Activated T-cell treated with anti-CD3 and anti-CD28 coated beads, Interleukin-2, amount 50 U/mL, for 4 hours (primary cell): ENCODE measurements at regions not wholly inside any gene's neighbourhood (a gene's known extent, or its start where the extent isn't known, plus 50 kb on each side); places are given as distances from the start of the nearest gene placed in this dataset.

Experiments used
- ATAC-seq, 2 donors: fragments of 200-7000 bp; cut with Tn5 transposase; one replicate each; pipeline ENCODE4 v1.10.0; 2021
- DNase-seq: peaks from one replicate; pipeline ENCODE4 v3.0.0-alpha.2; 2020
- H3K27me3 Mint-ChIP-seq: one replicate; pipeline ENCODE4 v1.8.0; 2021; ENCODE audit warnings: low read depth, mixed read lengths
- H3K36me3 Mint-ChIP-seq: one replicate; pipeline ENCODE4 v1.8.0; 2022; ENCODE audit warnings: mixed read lengths; ENCODE audit not compliant: insufficient read depth
- H3K4me1 Mint-ChIP-seq: one replicate; pipeline ENCODE4 v1.8.0; 2021; ENCODE audit warnings: low read depth, mixed read lengths
- H3K4me3 Mint-ChIP-seq: one replicate; pipeline ENCODE4 v1.8.0; 2021; ENCODE audit warnings: mild to moderate bottlenecking, moderate library complexity, mixed read lengths
- H3K9me3 Mint-ChIP-seq: one replicate; pipeline ENCODE4 v1.8.0; 2021; ENCODE audit warnings: mixed read lengths

GRCh38 chr10:6349846-6350535 lies 147.3 kb downstream of the PFKFB3 start:
- peaks cover 6% of the 10 kb centered on the region for H3K9me3 Mint-ChIP-seq
- no peaks in the 10 kb centered on the region for H3K27me3 Mint-ChIP-seq
- peaks cover 53% of the 10 kb centered on the region for H3K4me1 Mint-ChIP-seq
- no peak overlapping the region for H3K4me3 Mint-ChIP-seq
- H3K36me3 Mint-ChIP-seq: peaks cover 2% of the 10 kb centered on the region
- ATAC-seq (no peak), DNase-seq (no peak)

GRCh38 chr10:6350609-6351008 lies 147.9 kb downstream of the PFKFB3 start:
- Mint-ChIP-seq H3K4me3 (no peak overlapping the region), H3K4me1 (peaks cover 48% of the 10 kb centered on the region), H3K36me3 (peaks cover 4% of the 10 kb centered on the region), H3K27me3 (no peaks in the 10 kb centered on the region), H3K9me3 (peaks cover 12% of the 10 kb centered on the region)
- ATAC-seq (no peak), DNase-seq (no peak)

- DNase-seq (no peak), ATAC-seq (no peak)
- Mint-ChIP-seq H3K4me1 (peaks cover 39% of the 10 kb centered on the region), H3K36me3 (peaks cover 7% of the 10 kb centered on the region), H3K9me3 (peaks cover 20% of the 10 kb centered on the region), H3K27me3 (no peaks in the 10 kb centered on the region), H3K4me3 (no peak overlapping the region)
Observed at GRCh38 chr10:6351495-6351894, 148.8 kb downstream of the PFKFB3 start.

- H3K36me3 Mint-ChIP-seq: peaks cover 7% of the 10 kb centered on the region
- DNase-seq (no peak), ATAC-seq (no peak)
- H3K4me3 Mint-ChIP-seq: no peak overlapping the region
- H3K9me3 Mint-ChIP-seq: peaks cover 33% of the 10 kb centered on the region
- peaks cover 19% of the 10 kb centered on the region for H3K4me1 Mint-ChIP-seq
- H3K27me3 Mint-ChIP-seq: no peaks in the 10 kb centered on the region
Observed at GRCh38 chr10:6353526-6353925, 150.8 kb downstream of the PFKFB3 start.

- DNase-seq: no peak
- Mint-ChIP-seq H3K27me3 (no peaks in the 10 kb centered on the region), H3K9me3 (peaks cover 39% of the 10 kb centered on the region), H3K36me3 (peaks cover 7% of the 10 kb centered on the region), H3K4me1 (peaks cover 14% of the 10 kb centered on the region), H3K4me3 (no peak overlapping the region)
- no peak for ATAC-seq
Observed at GRCh38 chr10:6354168-6354772, 151.5 kb downstream of the PFKFB3 start.

GRCh38 chr10:6356280-6356793 lies 153.6 kb downstream of the PFKFB3 start:
- Mint-ChIP-seq H3K36me3 (peaks cover 13% of the 10 kb centered on the region), H3K27me3 (no peaks in the 10 kb centered on the region), H3K4me1 (no peaks in the 10 kb centered on the region), H3K9me3 (peaks cover 51% of the 10 kb centered on the region), H3K4me3 (no peak overlapping the region)
- DNase-seq (no peak), ATAC-seq (no peak)

GRCh38 chr10:6361869-6362268 lies 159.1 kb downstream of the PFKFB3 start:
- H3K4me1 Mint-ChIP-seq: no peaks in the 10 kb centered on the region
- peaks cover 11% of the 10 kb centered on the region for H3K36me3 Mint-ChIP-seq
- H3K9me3 Mint-ChIP-seq: peaks cover 28% of the 10 kb centered on the region
- no peak for ATAC-seq
- no peak overlapping the region for H3K4me3 Mint-ChIP-seq
- H3K27me3 Mint-ChIP-seq: no peaks in the 10 kb centered on the region
- DNase-seq: no peak

GRCh38 chr10:6362879-6363278 lies 160.1 kb downstream of the PFKFB3 start:
- Mint-ChIP-seq H3K27me3 (no peaks in the 10 kb centered on the region), H3K4me1 (no peaks in the 10 kb centered on the region), H3K36me3 (peaks cover 11% of the 10 kb centered on the region), H3K9me3 (peaks cover 24% of the 10 kb centered on the region), H3K4me3 (no peak overlapping the region)
- ATAC-seq (no peak), DNase-seq (no peak)

- no peak overlapping the region for H3K4me3 Mint-ChIP-seq
- DNase-seq: no peak
- no peaks in the 10 kb centered on the region for H3K27me3 Mint-ChIP-seq
- peaks cover 11% of the 10 kb centered on the region for H3K36me3 Mint-ChIP-seq
- H3K4me1 Mint-ChIP-seq: no peaks in the 10 kb centered on the region
- H3K9me3 Mint-ChIP-seq: peaks cover 18% of the 10 kb centered on the region
- no peak for ATAC-seq
Observed at GRCh38 chr10:6363511-6363910, 160.8 kb downstream of the PFKFB3 start.

- peaks cover 11% of the 10 kb centered on the region for H3K36me3 Mint-ChIP-seq
- DNase-seq (no peak), ATAC-seq (no peak)
- peaks cover 12% of the 10 kb centered on the region for H3K9me3 Mint-ChIP-seq
- H3K4me3 Mint-ChIP-seq: no peak overlapping the region
- no peaks in the 10 kb centered on the region for H3K27me3 Mint-ChIP-seq
- no peaks in the 10 kb centered on the region for H3K4me1 Mint-ChIP-seq
Observed at GRCh38 chr10:6364283-6364682, 161.6 kb downstream of the PFKFB3 start.

- peaks cover 9% of the 10 kb centered on the region for H3K9me3 Mint-ChIP-seq
- peaks cover 11% of the 10 kb centered on the region for H3K36me3 Mint-ChIP-seq
- H3K4me1 Mint-ChIP-seq: no peaks in the 10 kb centered on the region
- ATAC-seq (no peak), DNase-seq (no peak)
- H3K4me3 Mint-ChIP-seq: no peak overlapping the region
- H3K27me3 Mint-ChIP-seq: no peaks in the 10 kb centered on the region
Observed at GRCh38 chr10:6364893-6365292, 162.2 kb downstream of the PFKFB3 start.

- Mint-ChIP-seq H3K9me3 (peaks cover 8% of the 10 kb centered on the region), H3K36me3 (peaks cover 10% of the 10 kb centered on the region)
Observed at GRCh38 chr10:6365384-6365783, 162.7 kb downstream of the PFKFB3 start.

More at GRCh38 chr10:6365384-6365783, 162.7 kb downstream of the PFKFB3 start:
- Mint-ChIP-seq H3K27me3 (no peaks in the 10 kb centered on the region), H3K4me3 (no peak overlapping the region), H3K4me1 (no peaks in the 10 kb centered on the region)
- ATAC-seq: no peak
- no peak for DNase-seq
